Dermis microvascular lymphatic vessel endothelial cell (primary cell): ENCODE measurements at regions not wholly inside any gene's neighbourhood (a gene's known extent, or its start where the extent isn't known, plus 50 kb on each side); places are given as distances from the start of the nearest gene placed in this dataset.

Source experiments
- DNase-seq, 2 donors: peaks; one replicate each; pipeline versions ENCODE4 v3.0.0 to v3.0.0-alpha.2; 2010; ENCODE audit warnings: low read depth in 2 of 2

DNA sequence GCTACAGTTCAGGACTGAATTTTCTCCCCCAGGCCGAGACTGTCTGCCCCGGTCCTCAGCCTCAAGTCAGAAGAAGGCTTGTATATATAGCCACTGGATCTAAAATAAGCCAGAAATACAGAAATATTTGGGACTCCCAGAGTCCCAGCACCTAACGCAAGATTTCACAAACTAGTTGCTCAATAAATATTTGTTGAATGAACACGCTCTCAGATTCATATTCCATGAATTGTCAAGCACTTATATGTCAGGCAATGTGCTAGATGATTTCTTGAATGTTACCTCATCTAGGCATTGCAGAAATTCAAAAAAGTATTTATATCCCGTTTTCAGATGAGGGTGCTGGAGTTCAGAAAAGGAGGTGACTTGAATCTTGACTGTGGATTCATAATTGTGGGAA lies 163.7 kb upstream of the KLHL29 start:
- no peak for DNase-seq

DNA sequence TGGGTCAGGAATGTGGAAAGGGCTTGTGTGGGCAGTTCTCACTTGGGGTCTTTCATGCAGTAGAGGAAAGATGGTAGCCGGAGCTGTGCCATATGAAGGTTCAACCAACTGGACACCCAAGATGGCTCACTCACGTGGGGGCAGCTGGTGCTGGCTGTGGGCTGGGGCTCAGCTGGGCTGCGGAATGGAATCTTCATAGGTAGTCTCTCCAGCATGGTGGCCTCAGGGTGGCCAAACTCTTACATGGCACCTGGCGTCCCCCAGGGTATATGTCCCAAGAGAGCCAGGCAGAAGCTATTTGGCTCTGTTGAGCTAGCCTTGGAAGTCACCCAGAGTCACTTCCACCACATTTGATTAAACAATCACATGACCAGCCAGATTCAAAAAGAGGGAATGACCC lies 163.1 kb upstream of the KLHL29 start:
- no peak for DNase-seq

DNA sequence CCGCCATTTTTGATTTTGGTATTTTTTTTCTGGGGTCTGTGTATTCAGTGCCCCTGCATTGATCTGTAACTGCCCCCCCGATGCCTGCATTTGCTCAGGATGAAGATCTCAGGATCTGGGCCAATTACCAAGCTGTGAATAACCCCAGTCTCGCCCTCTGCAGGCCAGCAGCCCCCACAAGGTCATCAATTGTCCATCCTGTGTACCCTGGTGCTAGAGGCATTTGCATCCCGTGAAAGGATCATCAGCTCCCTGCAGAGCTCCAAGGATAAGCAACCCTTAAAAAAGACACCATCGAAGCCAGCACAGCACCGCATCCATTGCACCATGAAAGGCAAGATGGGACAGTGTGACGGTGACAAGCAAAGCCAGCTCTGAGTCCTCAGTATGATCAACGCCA lies 154.1 kb upstream of the KLHL29 start:
- no peak for DNase-seq

DNA sequence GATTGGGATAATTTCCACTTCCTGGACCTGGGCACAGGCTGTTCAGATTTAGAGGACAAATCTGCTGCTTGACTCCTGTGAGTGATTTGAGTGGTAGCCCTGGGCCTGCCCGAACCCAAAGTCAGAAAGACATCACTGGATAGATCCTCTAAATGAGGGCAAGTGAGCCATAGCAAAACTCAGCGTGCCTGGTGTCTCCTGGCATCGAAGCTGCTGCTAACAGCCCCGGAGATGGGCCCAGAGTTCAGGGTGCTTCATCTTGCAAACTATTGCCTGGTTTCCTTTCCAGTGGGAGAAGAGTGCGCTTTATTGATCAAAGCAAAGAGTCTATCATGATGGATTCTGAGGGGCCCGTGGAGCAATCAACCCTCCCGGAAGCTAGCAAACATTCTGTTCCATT lies 153.1 kb upstream of the KLHL29 start:
- no peak for DNase-seq

DNA sequence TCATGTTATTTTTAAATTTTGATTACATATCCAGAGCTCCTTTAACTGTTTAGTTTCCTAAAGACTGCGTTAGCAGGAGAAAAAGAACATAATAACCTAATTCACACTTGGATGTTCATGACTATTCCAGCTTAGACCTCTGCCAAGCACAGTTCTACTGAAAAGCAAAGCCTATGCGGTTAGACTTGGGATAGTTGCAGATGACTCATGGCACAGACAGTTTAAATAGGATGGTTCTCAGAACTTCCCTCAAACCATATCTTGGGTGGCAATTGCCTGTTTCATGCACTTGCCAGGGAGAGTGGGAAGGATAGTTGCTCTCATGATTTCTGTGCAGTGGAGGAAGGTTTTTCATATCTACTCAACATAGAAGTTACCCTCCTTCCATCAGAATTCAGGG lies 149.7 kb upstream of the KLHL29 start:
- DNase-seq: no peak

DNA sequence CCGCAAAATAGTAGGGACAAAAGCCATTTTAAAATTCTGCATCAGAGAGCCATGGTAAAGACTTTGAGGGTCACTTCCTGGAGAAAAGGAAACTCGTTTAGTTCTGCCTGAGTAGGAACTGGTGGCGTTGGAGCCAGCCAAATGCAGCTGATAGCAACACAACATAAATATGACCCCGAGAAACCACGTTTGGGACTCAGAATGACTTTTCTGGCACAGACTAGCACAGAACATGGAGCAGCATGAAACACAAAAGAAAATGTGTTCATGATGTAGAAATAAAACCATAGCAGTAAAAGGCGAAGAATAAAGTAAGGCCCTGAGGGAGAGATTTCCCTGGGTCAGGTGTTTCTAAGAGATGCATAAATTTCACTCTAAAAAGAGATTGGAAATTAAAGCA lies 149.2 kb upstream of the KLHL29 start:
- DNase-seq: no peak

DNA sequence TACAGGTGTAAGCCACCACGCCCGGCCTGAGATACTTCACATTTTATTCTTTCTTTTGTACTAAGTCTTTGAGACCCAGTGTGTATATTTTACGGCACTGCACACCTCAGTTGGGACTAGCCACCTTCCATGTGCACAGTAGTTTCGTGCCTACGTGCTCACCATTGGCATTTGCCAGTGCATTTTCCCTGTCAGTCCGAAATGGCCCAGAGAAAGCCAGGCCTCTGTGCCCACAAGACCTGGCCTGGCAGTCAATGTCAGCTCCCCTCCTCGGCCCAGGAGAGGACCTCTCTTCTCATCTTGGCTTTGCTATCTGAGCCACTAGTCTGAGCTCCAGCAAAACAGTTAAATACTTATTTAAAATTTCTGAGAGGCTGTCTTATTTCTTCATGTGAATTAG lies 147.8 kb upstream of the KLHL29 start:
- DNase-seq: no peak

DNA sequence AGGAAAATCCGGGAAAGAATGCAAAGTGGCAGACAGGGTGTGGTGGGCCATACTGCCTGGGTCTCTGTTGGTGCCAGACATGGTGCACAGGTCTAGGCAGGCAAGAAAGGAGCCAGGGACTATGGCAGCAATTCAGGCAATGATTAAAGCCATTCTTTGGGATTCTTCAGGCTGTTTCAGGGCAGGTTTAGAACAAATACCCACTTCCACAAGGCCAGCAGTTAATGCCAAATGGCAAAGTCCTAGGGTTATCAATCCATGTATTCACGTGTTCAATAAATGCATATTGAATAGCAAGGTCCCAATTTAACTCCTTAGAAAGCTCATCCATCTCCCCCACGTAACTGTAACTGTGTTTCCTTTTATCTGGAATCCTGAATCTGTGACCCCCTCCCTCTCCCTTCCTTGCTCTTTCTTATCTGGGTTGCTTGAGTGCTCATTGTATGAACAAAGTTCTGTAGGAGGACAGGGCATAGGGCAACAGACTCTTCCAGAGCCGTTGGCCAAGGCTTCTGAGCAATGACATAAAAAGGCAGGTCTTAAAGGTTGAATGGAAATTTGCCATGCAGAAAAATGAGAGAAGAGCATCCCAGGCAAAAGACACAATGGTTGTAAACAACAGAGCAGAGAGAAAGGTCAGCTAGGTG lies 146.8 kb upstream of the KLHL29 start:
- no peak for DNase-seq

DNA sequence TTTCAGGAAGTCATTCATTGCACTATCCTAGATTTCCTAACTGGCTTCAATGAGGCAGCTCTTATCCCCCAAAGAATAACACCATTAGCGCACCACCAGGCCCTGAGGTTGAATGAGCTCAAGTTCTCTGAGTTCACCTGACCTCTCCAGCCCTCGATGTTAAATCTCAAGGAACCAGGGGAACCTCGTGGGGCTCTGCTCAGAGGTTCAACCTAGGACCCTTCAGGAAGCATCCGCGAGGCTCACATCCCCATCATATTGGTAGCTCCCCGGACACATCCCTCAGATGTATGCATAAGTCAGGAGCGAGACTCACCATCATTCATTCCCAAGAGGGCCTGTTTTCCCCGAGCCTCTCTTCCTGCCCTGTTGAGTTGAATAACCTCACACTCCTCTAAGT lies 145.6 kb upstream of the KLHL29 start:
- DNase-seq: no peak

DNA sequence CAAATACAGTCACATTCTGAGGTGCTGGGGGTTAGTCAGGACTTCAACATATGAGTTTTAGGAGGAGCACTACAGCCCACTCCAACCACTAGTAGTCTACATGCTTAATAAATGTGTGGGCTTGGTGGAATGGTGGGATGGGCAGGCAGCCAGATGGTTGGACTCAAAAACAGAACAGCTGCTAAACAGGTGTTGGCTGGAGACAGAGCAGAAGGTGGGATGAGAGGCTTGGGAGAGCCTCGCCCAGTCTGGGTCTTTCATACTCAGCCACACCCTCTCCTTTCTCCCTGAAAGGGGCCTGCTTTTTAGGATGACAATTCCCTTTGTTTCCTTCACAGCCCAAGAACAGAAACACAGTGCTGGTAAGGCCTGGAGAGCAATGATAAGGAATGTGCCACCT lies 143.9 kb upstream of the KLHL29 start:
- DNase-seq: no peak

DNA sequence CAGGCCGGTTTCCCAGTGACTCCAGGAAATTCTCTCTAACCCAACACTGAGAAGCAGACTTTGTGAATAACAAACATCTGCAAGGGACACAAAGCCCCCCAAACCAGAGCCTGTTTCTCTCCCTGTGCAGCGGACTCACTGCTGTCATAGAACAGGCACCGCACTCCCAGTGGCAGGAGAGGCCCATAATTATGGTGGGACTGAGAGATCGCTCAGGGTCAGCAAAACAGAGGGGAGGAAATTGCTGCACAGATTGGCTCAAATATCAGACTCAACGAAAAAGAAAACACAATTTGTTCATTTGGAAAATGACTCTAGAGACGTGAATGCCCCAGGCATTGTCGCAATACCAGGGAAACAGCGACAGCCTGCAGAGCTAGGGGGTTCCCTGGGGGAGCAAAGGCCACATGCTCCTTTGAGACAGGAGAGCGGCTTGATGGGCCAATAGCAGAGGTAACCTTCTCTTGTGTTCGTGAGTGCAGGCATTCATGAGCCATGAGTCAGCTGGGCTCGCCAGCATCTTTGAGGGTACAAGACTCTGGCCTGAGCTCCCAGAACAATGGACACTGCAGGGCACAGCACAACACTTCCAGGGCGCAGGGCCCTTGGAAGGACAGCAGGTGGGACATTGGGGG lies 143.3 kb upstream of the KLHL29 start:
- no peak for DNase-seq

DNA sequence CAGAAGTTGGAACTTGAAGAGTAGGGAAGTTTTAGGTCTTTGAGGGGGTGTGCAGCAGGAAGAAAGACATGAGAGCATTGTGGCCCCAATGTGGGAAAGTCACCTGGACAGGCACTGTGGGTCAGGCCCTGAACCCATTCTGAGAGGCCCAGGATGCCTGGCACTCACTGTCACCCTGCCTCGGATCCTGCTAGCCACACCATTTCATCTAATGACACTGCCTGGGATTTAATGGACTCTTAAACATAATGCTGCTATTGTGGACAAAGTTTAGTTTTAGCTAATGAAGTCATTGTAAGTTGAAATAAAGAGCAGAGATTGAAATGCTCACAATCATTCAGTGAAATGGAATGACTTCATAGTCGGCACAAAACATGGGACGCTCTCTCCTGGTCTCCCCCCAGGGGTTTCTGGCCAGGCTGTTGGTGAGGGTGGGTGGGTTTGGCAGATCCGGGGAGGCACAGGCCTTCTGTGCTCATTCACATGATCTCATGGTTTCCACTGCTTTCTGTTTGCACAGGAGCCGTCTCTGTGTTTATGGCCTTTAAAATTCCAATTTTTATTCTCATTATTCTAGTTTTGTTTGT lies 141.8 kb upstream of the KLHL29 start:
- DNase-seq: no peak

DNA sequence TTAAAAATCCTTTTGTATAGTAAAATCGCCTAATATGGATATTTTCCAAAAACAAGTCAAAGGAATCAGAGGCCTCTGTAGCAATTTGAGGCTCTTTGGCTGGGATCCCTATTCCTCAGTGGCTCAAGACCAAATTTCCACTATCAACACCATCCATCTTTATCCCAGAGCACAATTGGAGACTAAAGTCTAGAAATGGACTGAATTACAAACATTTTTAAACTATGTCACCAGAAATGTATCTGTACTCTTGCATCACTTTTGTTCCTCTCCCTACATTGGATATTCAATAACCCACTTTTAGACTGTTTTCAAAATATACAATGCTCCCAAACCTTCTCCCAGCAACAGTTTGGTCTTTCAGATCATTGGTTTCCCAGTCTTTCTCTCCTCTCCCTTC lies 140.4 kb upstream of the KLHL29 start:
- no peak for DNase-seq

DNA sequence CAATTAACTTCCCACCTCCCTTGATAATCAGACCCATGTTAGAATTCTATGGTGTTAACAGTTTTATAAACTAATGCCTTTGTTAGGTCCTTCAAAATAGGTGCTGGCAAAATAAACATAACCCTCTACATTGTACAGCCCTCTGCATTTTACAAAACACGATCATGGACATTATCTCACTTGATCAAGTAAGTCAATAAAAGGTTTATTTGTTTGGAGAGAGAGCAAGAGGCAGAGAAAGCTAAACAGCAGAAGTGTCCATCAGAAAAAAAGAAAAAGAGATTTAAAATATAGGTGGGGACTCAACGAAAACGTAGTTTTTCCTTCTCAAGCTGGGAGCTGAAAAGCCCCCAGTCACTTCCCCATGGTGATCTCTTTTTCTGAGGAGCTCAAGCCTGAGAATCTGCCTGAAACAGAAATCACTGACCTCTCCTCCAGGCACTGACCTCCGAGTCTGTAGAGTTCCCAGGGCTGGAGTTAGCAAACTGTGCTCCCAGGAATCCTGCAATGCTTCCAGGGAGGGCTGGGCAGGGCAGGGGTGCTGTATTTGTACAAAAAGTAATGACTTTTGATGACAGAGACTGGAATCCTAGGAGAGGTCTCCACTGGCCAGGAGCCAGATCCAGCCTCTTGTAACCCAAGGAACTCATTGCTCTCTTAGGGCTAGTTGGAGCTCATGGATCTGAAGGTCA lies 137.8 kb upstream of the KLHL29 start:
- no peak for DNase-seq

DNA sequence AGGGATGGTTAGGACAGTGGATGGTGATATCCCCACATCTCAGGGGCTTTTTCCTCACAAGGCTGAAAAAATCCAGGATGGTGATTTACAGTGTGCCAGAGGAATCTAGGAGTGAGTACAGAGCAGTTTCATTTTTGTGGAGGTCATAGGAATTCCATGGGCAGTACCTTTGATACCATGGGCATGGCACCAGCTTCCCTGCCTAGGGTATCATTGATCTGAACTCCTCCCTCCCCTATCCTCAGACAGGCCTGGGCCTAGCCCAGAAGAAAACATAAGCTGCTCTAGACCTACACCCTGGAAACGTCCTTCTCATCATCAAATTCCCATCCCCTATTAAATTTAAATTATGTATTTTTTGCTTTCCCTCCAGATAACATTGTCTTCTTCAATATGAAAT lies 136.3 kb upstream of the KLHL29 start:
- no peak for DNase-seq

DNA sequence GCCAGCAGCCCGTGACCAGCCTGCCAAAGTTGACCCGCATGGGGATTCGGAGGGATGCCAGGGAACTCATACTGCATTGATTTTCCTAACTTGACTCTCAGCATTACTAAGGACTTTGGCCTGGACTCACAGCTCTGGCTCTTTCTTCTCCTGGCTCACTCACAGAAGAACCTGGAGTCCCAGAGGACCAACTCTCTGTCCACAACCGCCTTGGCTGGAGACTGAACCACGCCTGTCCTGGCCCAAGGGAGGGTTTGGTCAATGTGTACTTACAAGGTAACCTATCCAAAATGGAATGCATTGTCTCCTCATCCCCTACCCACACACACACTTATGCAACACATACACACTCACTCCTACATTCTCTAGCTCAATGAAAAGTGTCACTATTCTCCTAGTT lies 135.6 kb upstream of the KLHL29 start:
- DNase-seq: no peak

DNA sequence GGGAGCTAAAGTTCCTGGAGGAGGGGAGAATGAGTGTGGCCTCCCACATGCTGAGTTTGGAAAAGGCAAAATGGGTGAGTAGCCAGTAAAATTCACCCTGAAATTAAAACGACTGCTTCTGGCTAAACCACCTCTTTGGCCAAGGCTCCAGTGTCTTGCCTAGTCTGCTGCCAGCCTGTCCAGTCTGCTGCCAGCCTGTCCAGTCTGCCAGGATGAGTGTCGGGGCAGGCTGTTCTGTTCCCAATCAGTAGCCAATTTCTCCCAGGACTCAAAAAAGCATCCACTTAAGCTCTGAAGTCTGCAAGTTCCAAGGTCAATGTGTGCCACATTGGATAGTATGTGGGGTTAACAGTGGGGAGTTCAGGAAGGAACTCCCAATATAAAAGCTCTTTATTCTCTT lies 134.6 kb upstream of the KLHL29 start:
- no peak for DNase-seq

DNA sequence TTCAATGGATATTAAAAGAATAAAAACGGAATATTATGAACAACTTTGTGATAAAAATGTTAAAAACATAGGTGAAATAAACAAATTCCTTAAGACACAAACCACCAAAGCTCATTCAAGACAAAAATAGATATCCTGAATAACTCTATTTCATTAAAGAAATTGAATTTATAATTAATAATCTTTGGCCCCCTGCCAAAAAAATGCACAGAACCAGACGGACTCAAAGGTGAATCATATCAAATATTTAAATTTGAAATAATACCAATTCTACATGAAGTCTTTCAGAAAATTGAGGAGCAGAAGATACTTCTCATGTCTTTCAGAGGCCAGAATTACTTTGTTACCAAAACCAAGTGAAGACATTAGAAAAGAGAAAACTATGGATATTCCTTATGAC lies 128.3 kb upstream of the KLHL29 start:
- DNase-seq: no peak

DNA sequence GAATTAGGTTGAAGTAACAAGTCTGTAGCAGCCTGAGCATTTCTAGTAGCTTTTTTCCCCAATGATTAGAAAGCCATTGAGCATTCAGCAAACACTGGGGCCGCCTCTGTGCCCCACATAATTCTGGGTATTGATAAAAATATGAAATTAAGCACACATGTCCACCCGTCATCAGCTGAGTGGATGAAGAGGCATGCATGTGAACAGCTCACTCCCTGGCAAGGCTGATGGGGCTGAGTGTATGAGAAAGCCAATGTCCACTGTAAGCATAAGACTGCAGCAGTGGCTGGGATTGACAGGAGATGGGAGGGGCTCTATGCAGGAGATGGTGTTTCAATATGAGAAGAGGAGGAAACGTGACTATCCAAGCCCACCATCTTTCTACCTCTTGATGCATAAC lies 124.4 kb upstream of the KLHL29 start:
- DNase-seq: no peak

DNA sequence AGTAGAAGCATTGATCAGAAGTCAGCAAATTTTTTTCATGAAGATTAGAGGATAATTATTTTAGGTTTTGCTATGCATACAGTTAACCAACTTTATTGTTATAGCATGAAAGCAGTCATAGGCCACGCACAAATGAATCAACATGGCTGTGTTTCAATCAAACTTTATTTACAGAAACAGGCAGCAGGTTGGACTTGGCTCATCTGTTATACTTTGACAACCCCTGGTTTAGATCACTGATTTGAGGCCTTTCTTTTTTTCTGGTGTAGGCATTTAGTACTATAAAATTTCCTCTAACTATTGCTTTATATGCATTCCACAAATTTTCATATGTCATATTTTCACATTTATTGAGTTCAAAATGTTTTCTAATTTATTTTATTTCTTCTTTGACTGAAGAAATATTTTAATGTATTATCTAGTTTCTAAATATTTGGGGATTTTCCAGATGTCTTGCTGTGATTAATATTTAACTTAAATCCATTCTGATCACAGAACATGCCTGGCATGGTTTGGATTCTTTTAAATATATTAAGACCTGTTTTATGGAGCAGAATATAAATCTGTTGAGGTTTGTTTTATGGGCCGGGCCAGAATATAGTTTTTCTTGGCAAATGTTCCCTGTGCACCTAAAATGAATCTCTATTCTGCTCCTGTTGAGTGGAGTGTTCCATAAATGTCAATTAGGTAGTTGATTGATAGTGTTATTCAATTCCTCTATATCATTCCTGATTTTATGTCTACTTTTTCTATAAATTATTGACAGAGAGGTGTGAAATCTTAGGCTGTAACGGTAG lies 116.3 kb upstream of the KLHL29 start:
- no peak for DNase-seq

DNA sequence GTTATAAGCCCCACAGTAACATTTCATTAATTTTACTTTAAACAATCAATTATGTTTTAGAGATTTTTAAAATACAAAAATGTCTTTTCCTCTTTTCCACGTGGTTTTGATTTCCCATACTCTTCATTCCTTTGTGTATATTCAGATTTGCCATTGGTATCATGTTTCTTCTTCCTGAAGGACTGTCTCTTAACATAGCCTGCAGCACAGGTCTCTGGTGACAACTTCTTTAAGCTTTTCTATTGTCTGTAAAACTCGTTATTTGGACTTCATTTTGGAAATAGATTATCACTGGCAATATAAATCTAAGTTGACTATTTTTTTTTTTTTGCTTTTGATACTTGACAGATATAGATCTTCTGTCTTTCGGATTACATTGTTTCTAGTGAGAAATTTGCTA lies 115.2 kb upstream of the KLHL29 start:
- no peak for DNase-seq

DNA sequence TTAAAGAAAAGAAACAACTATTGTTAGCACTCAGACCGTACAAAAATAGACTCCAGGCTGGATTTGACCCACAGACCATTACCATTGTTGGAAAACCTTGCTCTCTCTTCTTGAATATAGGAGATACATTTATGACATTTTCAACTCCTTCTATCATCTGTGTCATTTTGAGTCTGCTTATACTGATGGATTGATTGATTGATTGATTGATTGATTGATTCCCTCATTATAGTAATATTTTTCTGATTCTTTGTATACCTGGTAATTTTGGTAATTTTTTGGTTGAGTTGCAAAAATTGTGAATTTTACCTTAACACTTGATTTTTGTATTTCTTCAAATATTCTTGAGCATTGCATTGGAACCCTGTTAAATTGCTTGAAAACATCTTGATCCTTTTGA lies 114.2 kb upstream of the KLHL29 start:
- no peak for DNase-seq
